ENCODE measurements at regions not wholly inside any gene's neighbourhood (a gene's known extent, or its start where the extent isn't known, plus 50 kb on each side); places are given as distances from the start of the nearest gene placed in this dataset.

DNA sequence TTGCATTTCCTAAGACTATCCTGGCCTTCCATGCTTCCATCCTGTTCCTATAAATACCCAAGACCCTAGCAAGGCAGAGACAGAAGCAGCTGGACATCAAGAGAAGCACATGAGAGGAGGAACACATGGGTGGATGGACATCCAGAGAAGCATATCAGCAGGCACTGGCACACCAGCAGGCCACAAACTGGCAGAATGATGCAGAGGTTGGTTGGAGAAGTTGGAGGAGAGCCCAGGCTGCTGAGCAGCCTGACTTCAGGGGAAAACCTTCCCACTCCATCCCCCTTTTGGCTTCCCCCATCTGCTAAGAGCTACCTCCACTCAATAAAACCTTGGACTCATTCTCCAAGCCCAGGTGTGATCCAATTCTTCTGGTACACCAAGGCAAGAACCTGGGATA, 332.5 kb downstream of the FRK start:
- TF ChIP-seq, protein P1, sequence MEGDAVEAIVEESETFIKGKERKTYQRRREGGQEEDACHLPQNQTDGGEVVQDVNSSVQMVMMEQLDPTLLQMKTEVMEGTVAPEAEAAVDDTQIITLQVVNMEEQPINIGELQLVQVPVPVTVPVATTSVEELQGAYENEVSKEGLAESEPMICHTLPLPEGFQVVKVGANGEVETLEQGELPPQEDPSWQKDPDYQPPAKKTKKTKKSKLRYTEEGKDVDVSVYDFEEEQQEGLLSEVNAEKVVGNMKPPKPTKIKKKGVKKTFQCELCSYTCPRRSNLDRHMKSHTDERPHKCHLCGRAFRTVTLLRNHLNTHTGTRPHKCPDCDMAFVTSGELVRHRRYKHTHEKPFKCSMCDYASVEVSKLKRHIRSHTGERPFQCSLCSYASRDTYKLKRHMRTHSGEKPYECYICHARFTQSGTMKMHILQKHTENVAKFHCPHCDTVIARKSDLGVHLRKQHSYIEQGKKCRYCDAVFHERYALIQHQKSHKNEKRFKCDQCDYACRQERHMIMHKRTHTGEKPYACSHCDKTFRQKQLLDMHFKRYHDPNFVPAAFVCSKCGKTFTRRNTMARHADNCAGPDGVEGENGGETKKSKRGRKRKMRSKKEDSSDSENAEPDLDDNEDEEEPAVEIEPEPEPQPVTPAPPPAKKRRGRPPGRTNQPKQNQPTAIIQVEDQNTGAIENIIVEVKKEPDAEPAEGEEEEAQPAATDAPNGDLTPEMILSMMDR (conservative IDR thresholded peaks at IDR 0.05; ENCODE audit: low read depth, low read length): no peak
- no peak for TF ChIP-seq EZH2 (IDR thresholded peaks at IDR 0.05; ENCODE audit: borderline replicate concordance, low read depth, low read length, poor library complexity, severe bottlenecking)

Data from A673 (cell line).